K562 (cell line): ENCODE measurements at regions not wholly inside any gene's neighbourhood (a gene's known extent, or its start where the extent isn't known, plus 50 kb on each side); places are given as distances from the start of the nearest gene placed in this dataset.

Experiments
- ATAC-seq: fragments of 200-7000 bp; cut with Tn5 transposase; 3 replicates; pipeline ENCODE4 v1.9.1; 2020; ENCODE audit warnings: moderate library complexity
- BruUV-seq: library from RNA; stranded (reverse); fragments of 400-500 nt; replicated peaks from 2 replicates; lab custom pipeline; 2021; lab: Mats Ljungman, UMichigan
- CTCF ChIA-PET: fragments of 300-600 bp; formaldehyde crosslinking; extraction: SDS; loops from one replicate; lab custom pipeline; 2021; ENCODE audit warnings: low intra/inter-chr PET ratio; lab: Yijun Ruan, JAX
- POLR2A ChIA-PET: fragments of 300-600, 350-650 bp; sonication (Branson Sonifier 250); formaldehyde crosslinking; extraction: SDS; loops from one replicate; lab custom pipeline; 2021; ENCODE audit warnings: antibody characterized with exemption, inconsistent platforms; lab: Yijun Ruan, JAX
- DNase-seq, 4 experiments: peaks; one replicate each; pipeline versions ENCODE4 v3.0.0 to v3.0.0-alpha.2; 2011 to 2018; ENCODE audit warnings: low spot score in 3 of 4, mixed read lengths in 3 of 4; ENCODE audit errors: extremely low read depth in 1 of 4
- FAIRE-seq: peaks from 2 replicates; lab custom pipeline; 2011; peaks lifted over from hg19 to GRCh38; lab: Jason Lieb, UNC
- H2AFZ ChIP-seq: 2 replicates; pipeline ENCODE4 v1.6.0; 2011; ENCODE audit warnings: low read depth, low read length, control low read depth, inconsistent platforms
- H3K27ac ChIP-seq: fragments of 200-600 bp; 3 replicates; pipeline ENCODE4 v1.8.0; 2011; ENCODE audit warnings: low read depth, mild to moderate bottlenecking, control low read depth, inconsistent platforms, low read length, moderate library complexity, mixed read lengths; ENCODE audit errors: extremely low read depth
- H3K27me3 ChIP-seq, 2 experiments: fragments of 300-600 bp in 1 of 2; 2 replicates in 1 of 2; 3 replicates in 1 of 2; pipeline versions ENCODE4 v1.6.0 to v1.8.0; 2011; ENCODE audit warnings: inconsistent platforms in 2 of 2, low read length in 2 of 2, mild to moderate bottlenecking in 1 of 2, mixed read lengths in 1 of 2, moderate library complexity in 1 of 2; ENCODE audit not compliant: control insufficient read depth in 2 of 2, insufficient read depth in 2 of 2
- H3K36me3 ChIP-seq: fragments of 300-600 bp; 3 replicates; pipeline ENCODE4 v1.8.0; 2011; ENCODE audit warnings: mild to moderate bottlenecking, low read length, inconsistent platforms; ENCODE audit not compliant: control insufficient read depth, insufficient read depth
- H3K4me1 ChIP-seq, 2 experiments: fragments of 200-600 bp in 1 of 2; replicated peaks in 1 of 2; 2 replicates in 1 of 2; 3 replicates in 1 of 2; pipeline versions ENCODE4 v1.5.1 to v1.8.0; 2011; ENCODE audit warnings: inconsistent platforms in 2 of 2, low read length in 2 of 2, mild to moderate bottlenecking in 1 of 2, mixed read lengths in 1 of 2, moderate library complexity in 1 of 2; ENCODE audit not compliant: control insufficient read depth in 2 of 2, insufficient read depth in 2 of 2
- H3K4me2 ChIP-seq: 2 replicates; pipeline ENCODE4 v1.6.1; 2011; ENCODE audit warnings: low read length, control low read depth, inconsistent platforms, mixed read lengths; ENCODE audit not compliant: insufficient read depth
- H3K4me3 ChIP-seq: fragments of 200-600 bp; sonication (generic), shearing (Covaris generic); 2 replicates; pipeline ENCODE4 v1.5.1; 2016; ENCODE audit warnings: control low read depth, inconsistent platforms
- H3K79me2 ChIP-seq: fragments of 200-600 bp; 3 replicates; pipeline ENCODE4 v1.8.0; 2011; ENCODE audit warnings: low read length, inconsistent platforms; ENCODE audit not compliant: control insufficient read depth, insufficient read depth
- H3K9ac ChIP-seq, 2 experiments: 2 replicates each; pipeline versions ENCODE4 v1.6.0 to v1.6.1; 2011; ENCODE audit warnings: low read depth in 2 of 2, low read length in 2 of 2, control low read depth in 1 of 2, inconsistent platforms in 1 of 2, mild to moderate bottlenecking in 1 of 2, mixed read lengths in 1 of 2; ENCODE audit not compliant: insufficient read depth in 1 of 2
- H3K9me1 ChIP-seq: one replicate; pipeline ENCODE4 v1.6.0; 2011; ENCODE audit warnings: inconsistent platforms, mild to moderate bottlenecking, low read length, moderate library complexity; ENCODE audit not compliant: control insufficient read depth, insufficient read depth
- H3K9me3 ChIP-seq: replicated peaks from 2 replicates; pipeline ENCODE4 v1.5.1; 2011; ENCODE audit warnings: low read depth, low read length, inconsistent platforms; ENCODE audit not compliant: control insufficient read depth, insufficient read depth
- H4K20me1 ChIP-seq: replicated peaks from 2 replicates; pipeline ENCODE4 v1.6.1; 2011; ENCODE audit warnings: low read length, inconsistent platforms, mixed read lengths; ENCODE audit not compliant: control insufficient read depth, insufficient read depth
- HDAC8 ChIP-seq: fragments of 450-650 bp; IDR thresholded peaks from 2 replicates; pipeline ENCODE4 v1.6.1; 2016; ENCODE audit warnings: mild to moderate bottlenecking, missing genetic modification characterization, moderate library complexity, missing compliant biosample characterization
- KLF6 ChIP-seq: fragments of 250-450 bp; sonication (Bioruptor Pico); IDR thresholded peaks from 2 replicates; pipeline ENCODE4 v1.4.0; 2020; ENCODE audit warnings: mild to moderate bottlenecking, moderate library complexity, borderline replicate concordance
- MEF2A ChIP-seq: IDR thresholded peaks from 2 replicates; pipeline ENCODE4 v1.6.1; 2011; ENCODE audit warnings: low read depth, mild to moderate bottlenecking, low read length, moderate library complexity; ENCODE audit not compliant: control insufficient read depth
- WGBS: fragments of 100-300 bp; shearing (Covaris generic); methylation state at CpG from one replicate; pipeline ENCODE4 v1.1.6; 2016; ENCODE audit warnings: low coverage, mixed read lengths; ENCODE audit not compliant: insufficient coverage; ENCODE audit errors: missing lambda C conversion rate; 5-methylcytosine and 5-hydroxymethylcytosine counted together
- in situ Hi-C: fragments of 300-500 bp; cut with MboI; formaldehyde crosslinking; loops from 4 replicates; pipeline ENCODE4 v1.15.0; 2018; ENCODE audit warnings: inconsistent platforms, mixed read lengths
- intact Hi-C: fragments of 100-400 bp; cut with micrococcal nuclease; formaldehyde crosslinking; loops from 2 replicates; pipeline ENCODE4 v1.14.2; 2022
- TF ChIP-seq, protein P1 (sequence below): sonication (generic); formaldehyde crosslinking; IDR thresholded peaks from 2 replicates; pipeline ENCODE4 v1.8.0; 2022; ENCODE audit warnings: missing genetic modification reagents, mild to moderate bottlenecking, borderline replicate concordance
- TF ChIP-seq, protein P2 (sequence below): fragments of 450-650 bp; IDR thresholded peaks from 2 replicates; pipeline ENCODE4 v1.6.1; 2018; ENCODE audit not compliant: partially characterized antibody
- TF ChIP-seq, protein P3 (sequence below): fragments of 250-450 bp; sonication (Bioruptor Pico); IDR thresholded peaks from 2 replicates; pipeline ENCODE4 v1.4.0; 2020; ENCODE audit warnings: mild to moderate bottlenecking, moderate library complexity

DNA sequence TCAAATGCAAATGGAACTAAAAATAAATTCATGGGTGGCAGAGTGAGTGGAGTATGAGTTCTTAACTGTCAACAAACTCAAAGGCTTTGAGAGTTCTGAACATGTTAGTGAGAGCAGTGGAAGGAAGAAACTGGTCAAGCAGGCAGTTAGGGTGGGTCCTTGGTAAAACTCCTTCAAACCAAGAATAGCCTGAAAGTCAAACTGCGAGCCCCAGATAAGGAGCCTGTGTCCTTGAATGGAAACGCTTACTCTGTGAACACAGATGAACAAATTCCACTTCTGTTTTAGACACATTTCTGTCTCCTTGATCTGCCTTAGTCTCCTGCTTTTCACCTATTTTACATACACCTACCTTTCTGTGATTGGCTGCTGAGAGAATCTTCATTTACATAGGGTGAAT lies 129.4 kb upstream of the PCDH18 start (continued):
- no peak for TF ChIP-seq MEF2A
- TF ChIP-seq, protein P1, sequence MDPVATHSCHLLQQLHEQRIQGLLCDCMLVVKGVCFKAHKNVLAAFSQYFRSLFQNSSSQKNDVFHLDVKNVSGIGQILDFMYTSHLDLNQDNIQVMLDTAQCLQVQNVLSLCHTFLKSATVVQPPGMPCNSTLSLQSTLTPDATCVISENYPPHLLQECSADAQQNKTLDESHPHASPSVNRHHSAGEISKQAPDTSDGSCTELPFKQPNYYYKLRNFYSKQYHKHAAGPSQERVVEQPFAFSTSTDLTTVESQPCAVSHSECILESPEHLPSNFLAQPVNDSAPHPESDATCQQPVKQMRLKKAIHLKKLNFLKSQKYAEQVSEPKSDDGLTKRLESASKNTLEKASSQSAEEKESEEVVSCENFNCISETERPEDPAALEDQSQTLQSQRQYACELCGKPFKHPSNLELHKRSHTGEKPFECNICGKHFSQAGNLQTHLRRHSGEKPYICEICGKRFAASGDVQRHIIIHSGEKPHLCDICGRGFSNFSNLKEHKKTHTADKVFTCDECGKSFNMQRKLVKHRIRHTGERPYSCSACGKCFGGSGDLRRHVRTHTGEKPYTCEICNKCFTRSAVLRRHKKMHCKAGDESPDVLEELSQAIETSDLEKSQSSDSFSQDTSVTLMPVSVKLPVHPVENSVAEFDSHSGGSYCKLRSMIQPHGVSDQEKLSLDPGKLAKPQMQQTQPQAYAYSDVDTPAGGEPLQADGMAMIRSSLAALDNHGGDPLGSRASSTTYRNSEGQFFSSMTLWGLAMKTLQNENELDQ (CRISPR knock-in tag): no peak

DNA sequence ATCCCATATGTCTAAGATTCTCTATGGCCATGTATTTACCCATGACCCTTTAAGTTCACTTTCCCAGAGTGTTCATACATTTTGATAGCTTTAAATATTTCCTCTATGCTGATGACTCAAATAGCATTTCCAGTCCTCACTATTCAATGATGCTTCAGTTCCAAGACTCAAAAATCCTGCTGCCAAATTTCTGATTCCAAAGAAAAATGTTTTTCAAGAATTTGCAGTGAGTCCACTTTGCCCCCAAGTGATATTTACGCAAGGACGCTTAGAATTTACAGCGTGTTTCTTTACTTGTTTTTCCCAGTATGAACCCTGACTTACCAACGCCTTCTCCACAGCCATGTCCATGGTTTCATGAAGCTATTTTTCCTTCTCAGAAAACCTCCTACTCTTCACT lies 127.9 kb upstream of the PCDH18 start:
- Histone ChIP-seq H2AFZ (no peak overlapping the region), H3K36me3 (no peaks in the 10 kb centered on the region), H3K4me2 (no peak overlapping the region), H3K9me3 (0 out of 2 replicates have a peak, but pooled peaks cover 2% of the 10 kb centered on the region), H3K9ac (no peak overlapping the region), H3K4me3 (no peak overlapping the region), H3K79me2 (no peaks in the 10 kb centered on the region), H3K27me3 (no peaks in the 10 kb centered on the region), H3K27ac (no peak overlapping the region), H3K9me1 (no peaks in the 10 kb centered on the region), H3K4me1 (no peaks in the 10 kb centered on the region), H4K20me1 (no peaks in the 10 kb centered on the region)
- in situ Hi-C loops (no loop called here), intact Hi-C loops (no loop called here)
- CTCF ChIA-PET: no interaction called here
- ATAC-seq (no peak), DNase-seq (no peak), FAIRE-seq (no peak)
- POLR2A ChIA-PET: no interaction called here
- TF ChIP-seq, protein P2, sequence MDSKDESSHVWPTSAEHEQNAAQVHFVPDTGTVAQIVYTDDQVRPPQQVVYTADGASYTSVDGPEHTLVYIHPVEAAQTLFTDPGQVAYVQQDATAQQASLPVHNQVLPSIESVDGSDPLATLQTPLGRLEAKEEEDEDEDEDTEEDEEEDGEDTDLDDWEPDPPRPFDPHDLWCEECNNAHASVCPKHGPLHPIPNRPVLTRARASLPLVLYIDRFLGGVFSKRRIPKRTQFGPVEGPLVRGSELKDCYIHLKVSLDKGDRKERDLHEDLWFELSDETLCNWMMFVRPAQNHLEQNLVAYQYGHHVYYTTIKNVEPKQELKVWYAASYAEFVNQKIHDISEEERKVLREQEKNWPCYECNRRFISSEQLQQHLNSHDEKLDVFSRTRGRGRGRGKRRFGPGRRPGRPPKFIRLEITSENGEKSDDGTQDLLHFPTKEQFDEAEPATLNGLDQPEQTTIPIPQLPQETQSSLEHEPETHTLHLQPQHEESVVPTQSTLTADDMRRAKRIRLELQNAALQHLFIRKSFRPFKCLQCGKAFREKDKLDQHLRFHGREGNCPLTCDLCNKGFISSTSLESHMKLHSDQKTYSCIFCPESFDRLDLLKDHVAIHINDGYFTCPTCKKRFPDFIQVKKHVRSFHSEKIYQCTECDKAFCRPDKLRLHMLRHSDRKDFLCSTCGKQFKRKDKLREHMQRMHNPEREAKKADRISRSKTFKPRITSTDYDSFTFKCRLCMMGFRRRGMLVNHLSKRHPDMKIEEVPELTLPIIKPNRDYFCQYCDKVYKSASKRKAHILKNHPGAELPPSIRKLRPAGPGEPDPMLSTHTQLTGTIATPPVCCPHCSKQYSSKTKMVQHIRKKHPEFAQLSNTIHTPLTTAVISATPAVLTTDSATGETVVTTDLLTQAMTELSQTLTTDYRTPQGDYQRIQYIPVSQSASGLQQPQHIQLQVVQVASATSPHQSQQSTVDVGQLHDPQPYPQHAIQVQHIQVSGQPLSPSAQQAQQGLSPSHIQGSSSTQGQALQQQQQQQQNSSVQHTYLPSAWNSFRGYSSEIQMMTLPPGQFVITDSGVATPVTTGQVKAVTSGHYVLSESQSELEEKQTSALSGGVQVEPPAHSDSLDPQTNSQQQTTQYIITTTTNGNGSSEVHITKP: no peak
- no peak for TF ChIP-seq KLF6 (CRISPR knock-in tag)
- no peak for TF ChIP-seq HDAC8 (tag)
- TF ChIP-seq, protein P3, sequence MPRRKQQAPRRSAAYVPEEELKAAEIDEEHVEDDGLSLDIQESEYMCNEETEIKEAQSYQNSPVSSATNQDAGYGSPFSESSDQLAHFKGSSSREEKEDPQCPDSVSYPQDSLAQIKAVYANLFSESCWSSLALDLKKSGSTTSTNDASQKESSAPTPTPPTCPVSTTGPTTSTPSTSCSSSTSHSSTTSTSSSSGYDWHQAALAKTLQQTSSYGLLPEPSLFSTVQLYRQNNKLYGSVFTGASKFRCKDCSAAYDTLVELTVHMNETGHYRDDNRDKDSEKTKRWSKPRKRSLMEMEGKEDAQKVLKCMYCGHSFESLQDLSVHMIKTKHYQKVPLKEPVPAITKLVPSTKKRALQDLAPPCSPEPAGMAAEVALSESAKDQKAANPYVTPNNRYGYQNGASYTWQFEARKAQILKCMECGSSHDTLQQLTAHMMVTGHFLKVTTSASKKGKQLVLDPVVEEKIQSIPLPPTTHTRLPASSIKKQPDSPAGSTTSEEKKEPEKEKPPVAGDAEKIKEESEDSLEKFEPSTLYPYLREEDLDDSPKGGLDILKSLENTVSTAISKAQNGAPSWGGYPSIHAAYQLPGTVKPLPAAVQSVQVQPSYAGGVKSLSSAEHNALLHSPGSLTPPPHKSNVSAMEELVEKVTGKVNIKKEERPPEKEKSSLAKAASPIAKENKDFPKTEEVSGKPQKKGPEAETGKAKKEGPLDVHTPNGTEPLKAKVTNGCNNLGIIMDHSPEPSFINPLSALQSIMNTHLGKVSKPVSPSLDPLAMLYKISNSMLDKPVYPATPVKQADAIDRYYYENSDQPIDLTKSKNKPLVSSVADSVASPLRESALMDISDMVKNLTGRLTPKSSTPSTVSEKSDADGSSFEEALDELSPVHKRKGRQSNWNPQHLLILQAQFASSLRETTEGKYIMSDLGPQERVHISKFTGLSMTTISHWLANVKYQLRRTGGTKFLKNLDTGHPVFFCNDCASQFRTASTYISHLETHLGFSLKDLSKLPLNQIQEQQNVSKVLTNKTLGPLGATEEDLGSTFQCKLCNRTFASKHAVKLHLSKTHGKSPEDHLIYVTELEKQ: no peak
- 2% methylated on average over 4 of the region's 4 CpGs for WGBS
- no TSS peak for BruUV-seq
